CD4-positive, alpha-beta T cell treated with Interleukin-21 for 1 hour (primary cell): ENCODE measurements at regions not wholly inside any gene's neighbourhood (a gene's known extent, or its start where the extent isn't known, plus 50 kb on each side); places are given as distances from the start of the nearest gene placed in this dataset.
A peak's percentile ranks its signal among the peaks of the same experiment; 100 is the strongest.
"Not testable (repeated sequence)": the region's sequence is repeated elsewhere in the genome, so short reads cannot be mapped to it uniquely, and the experiment has no call there.

ENCODE experiments used
- DNase-seq: peaks from one replicate; pipeline ENCODE4 v3.0.0-alpha.2; 2020

DNA sequence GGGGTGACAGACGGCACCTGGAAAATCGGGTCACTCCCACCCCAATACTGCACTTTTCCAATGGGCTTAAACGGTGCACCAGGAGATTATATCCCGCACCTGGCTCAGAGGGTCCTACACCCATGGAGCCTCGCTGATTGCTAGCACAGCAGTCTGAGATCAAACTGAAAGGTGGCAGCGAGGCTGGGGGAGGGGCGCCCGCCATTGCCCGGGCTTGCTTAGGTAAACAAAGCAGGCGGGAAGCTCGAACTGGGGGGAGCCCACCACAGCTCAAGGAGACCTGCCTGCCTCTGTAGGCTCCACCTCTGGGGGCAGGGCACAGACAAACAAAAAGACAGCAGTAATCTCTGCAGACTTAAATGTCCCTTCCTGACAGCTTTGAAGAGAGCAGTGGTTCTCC lies 208.1 kb downstream of the SLC38A4 start:
- not testable (repeated sequence) for DNase-seq

DNA sequence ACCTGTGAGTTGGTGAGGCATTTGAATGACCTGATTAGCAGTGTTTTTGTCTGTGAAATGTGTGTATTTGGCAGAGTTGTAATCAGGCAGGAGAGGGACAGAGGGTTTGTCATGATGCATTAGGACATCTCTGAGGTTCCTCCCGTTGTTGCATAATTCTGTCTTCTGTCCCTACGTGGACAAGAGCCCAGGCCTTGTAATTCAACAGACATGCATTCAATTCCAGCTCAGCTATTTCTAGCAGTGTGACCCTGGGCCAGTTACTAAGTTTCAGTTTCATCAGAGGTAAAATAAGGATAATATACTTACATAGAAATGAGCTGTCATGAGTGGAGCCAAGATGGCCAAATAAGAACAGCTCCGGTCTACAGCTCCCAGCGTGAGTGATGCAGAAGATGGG lies 208.6 kb downstream of the SLC38A4 start:
- no peak for DNase-seq

DNA sequence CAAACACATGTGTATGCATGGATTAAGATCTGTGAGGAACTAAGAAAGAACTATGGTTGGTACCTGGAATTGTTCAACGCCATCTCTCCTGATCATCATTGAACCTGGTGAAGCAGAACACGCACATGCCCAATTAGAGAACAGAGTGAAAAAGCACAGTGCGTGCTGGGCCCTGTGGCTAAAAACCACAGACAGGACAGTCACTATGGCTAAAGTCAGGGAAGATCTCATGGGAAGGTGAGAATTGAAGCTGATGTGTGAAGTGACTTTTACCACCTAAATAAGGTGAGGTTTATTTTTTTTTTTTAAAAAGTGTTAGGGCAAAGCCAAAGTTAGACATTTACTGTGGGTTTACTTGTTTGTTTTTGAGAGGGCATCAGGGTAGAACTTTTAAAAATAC lies 215.0 kb downstream of the SLC38A4 start:
- DNase-seq = no peak

DNA sequence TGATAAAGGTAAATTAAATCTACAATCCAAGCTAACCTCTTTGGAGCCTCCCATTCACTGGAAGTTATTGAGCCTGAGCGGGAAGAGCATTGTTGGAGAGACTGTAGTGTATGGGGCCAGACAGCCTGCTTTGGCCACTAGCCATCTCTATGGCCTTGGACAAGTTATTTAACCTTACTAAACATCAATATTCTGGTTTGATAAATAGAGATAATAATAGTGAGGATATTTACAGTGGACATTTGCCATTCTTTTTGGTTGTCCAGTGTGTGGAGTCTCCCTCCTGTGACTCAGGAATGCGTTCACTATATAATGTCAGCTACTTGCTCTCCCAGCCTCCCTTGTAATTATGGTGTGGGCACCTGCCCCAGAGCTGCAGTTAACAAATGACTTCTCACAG lies 216.1 kb downstream of the SLC38A4 start:
- DNase-seq = no peak

DNA sequence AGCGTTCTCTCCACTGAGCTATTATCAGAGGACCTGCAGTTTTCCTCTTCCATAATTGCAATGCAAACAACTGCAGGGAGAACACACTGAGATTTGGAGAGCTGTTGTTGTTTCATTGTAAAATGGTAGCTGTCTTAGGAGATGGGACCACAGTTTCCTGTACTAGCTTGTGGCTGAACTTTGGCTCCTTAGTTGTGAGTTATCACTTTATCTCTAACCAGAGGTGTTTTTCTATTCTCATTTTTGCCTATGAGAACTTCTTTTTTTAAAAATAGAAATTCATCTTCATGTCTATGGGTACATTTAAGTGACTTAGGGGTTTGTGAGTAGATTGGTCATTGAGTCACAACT lies 216.5 kb downstream of the SLC38A4 start:
- DNase-seq = peak; percentile 27

DNA sequence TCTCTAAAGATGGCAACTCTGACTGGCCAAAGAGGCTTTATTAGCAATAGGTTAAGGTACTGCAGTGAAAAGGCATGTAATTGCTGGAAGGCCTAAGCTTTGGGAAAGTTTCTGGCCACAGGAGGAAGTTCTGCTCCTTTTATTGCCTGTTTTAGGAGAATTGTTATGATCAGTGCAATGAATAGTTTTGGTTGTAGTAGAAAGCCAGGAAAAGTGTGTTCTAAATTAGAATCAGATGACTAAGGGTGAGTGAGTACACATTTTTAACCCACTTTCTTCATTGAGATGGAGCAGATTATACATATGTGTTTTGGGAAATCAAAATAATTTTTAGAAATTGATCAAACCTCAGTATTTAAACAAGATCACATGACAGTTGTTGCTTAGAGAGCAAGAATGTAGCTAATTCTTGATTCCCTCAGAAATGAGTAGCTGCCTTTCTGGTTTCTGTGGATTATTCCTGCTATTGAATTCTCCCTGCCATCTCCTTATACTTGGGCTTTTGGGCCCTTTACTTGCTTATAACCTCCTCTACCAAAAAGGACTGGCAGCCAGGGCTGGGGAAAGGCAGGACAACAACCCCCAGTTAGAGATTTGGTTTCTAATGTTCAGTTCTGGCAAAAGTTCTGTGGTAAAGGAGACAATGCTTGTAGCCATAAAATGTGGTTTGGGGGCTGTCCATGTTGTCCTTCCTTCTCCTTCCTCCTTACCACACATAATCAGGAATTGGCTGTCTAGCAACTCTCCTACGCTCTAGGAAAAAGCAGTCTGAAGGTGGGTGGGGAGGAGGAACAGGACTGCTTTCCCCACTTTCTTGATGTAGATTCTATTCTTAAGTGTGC lies 217.1 kb downstream of the SLC38A4 start:
- DNase-seq = no peak

DNA sequence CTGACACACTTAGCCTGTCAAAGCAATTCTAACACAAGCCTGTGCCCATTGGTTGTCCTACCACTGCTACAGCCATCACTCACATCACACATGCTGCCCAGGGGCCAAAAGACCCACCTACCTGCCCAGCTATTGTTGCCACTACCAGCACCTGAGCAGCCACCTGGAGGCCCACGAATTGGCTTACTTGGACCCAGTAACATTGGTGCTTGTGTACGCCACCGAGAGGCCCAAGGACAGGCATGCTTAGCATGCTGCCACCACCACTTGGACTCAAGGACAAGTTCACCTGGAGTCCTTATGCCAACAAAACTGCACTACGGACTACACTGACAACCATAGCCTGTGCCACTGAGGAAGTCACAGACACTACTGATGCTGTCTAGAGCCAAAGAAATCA lies 221.1 kb downstream of the SLC38A4 start:
- DNase-seq = no peak

DNA sequence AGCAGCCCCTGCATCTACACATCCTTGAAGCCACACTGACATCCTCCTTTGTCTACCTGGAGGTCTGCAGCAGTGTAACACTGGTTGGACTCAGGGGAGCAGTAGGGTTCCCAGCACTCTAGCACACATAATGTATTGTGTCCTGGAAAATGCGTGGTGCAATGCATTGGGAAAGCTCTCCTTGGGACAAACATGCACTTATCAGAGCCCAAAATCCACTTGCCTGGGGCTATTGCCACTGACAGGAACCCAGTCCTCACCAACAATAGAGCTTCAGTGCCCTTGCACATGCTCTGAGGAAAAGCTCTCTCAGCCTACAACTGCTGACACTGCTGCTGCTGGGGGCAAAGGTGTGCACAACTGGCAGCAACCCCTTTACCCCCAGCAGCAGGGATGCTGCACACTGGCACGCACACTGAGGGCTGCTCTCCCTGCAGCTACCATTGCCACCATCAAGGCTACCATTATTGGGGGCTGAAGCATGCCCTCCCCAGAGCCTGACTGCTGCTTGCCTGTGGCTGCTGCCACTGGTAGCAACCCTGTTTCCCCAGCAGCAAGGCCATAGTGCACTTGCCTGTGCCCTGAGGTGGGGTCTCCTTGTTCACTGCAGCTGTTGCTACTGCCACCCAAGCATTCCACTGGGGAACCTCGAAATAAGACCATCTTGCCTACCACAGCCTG lies 221.9 kb downstream of the SLC38A4 start:
- DNase-seq = no peak

DNA sequence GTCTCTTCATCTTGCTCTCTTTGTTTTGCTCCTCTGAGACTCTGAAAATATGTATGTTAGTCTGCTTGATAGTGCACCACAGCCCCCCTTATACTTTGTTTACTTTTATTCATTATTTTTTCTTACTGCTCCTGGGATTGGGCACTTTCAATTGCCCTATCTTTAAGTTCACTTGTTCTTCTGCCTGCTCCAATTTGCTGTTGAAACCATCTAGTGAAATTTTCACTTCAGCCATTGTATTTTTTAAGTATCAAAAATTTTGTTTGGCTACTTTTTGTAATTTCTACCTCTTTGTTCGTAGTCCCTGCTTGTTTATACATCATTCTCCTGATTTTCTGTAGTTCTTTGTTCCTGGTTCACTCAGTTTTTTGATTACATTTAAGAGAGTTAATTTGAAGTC lies 223.3 kb downstream of the SLC38A4 start:
- no peak for DNase-seq

DNA sequence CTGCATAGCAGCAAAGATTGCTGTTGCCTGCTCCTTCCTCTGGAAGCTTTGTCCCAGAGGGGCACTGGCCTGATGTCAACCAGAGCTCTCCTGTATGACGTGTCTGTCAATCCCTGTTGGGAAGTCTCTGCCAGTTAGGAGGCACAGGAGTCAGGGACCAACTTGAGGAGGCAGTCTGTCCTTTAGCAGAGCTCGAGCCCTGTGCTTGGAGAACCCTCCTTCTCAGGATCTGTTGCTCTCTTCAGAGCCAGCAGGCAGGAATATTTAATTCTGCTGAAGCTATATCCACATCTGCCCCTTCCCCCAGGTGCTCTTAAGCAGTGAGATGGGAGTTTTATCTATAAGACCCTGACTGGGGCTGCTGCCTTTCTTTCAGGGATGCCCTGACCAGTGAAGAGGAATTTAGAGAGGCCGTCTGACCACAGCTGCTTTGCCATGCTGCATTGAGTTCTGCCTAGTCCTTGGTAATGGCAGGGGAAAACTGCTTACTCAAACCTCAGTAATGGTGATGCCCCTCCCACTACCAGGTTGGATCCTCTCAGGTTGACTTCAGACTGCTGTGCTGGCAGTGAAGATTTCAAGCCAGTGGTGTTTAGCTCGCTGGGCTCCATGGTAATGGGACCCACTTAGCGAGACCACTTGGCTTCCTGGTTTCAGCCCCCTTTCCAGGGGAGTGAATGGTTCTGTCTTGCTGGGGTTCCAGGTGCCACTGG lies 218.6 kb upstream of the SLC38A2 start:
- no peak for DNase-seq

DNA sequence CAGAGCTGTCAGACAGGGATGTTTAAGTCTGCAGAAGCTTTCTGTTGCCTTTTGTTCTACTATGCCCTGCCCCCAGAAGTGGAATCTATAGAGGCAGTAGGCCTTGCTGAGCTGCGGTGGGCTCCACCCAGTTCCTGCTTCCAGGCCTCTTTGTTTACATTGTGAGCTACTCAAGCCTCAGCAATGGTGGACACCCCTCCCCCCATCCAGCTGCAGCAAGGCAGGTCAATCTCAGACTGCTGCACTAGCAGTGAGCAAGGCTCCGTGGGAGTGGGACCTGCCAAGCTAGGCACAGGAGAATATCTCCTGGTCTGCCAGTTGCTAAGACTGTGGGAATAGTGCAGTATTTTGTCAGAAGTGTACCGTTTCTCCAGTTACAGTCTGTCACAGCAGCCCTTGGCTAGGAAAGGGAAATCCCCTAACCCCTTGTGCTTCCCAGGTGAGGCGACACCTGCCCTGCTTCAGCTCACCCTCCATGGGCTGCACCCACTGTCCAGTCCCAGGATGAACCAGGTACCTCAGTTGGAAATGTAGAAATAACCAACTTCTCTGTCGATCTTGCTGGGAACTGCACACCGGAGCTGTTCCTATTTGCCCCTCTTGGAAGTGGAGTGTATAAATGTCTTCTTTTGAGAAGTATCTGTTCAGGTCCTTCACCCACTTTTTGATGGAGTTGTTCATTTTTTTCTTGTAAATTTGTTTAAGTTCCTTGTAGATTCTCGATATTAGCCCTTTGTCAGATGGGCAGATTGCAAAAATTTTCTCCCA lies 213.5 kb upstream of the SLC38A2 start:
- peak; percentile 48 for DNase-seq

DNA sequence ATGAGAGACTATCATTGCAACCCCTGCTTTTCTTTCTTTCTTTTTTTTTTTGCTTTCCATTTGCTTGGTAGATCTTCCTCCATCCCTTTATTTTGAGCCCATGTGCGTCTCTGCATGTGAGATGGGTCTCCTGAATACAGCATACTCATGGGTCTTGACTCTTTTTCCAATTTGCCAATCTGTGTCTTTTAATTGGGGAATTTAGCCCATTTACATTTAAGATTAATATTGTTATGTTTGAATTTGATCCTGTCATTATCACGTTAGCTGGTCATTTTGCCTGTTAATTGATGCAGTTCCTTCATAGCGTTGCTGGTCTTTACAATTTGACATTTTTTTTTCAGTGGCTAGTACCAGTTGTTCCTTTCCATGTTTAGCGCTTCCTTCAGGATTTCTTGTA lies 211.5 kb upstream of the SLC38A2 start:
- DNase-seq = not testable (repeated sequence)

DNA sequence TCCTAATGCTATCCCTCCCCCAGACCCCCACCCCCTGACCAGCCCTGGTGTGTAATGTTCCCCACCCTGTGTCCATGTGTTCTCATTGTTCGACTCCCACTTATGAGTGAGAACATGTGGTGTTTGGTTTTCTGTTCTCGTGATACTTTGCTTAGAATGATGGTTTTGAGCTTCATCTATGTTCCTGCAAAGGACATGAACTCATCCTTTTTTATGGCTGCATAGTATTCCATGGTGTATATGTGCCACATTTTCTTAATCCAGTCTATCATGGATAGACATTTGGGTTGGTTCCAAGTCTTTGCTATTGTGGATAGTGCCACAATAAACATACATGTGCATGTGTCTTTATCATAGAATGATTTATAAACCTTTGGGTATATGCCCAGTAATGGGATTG lies 209.4 kb upstream of the SLC38A2 start:
- DNase-seq = not testable (repeated sequence)

DNA sequence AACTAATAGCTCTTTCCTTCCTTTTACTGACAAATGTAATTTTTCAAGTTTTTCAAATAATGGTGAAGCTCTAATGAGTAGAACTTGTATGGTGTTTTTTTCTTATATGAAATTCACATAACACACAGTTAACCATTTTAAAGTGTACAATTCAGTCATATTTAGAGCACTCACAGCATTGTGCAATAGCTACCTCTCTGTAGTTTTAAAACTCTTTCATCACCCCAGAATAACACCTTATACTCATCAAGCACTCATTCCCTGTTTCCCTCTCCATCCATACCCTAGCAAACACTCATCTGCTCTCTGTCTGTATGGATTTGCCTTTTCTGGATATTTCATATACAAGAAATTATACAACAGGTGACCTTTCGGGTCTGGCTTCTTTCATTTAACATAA lies 207.9 kb upstream of the SLC38A2 start:
- DNase-seq = no peak

DNA sequence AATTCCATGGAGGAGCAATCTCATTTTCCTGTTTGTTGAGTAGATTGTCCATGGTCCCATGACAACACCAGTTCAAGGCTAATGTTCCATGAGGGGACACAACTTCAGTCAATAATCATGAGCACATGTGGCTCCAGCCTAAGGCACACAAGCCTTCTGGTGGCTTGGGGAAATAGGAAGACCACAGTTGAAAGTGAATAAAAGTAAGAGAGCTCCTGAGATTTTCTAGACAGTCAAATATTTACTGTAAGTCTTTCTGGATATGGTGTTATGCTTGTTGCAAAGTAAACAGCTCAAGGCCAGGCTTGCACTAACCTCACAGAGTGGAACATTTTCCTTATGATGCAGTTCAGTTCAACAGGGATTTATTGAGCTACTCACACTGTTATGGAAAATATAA lies 206.9 kb upstream of the SLC38A2 start:
- no peak for DNase-seq

DNA sequence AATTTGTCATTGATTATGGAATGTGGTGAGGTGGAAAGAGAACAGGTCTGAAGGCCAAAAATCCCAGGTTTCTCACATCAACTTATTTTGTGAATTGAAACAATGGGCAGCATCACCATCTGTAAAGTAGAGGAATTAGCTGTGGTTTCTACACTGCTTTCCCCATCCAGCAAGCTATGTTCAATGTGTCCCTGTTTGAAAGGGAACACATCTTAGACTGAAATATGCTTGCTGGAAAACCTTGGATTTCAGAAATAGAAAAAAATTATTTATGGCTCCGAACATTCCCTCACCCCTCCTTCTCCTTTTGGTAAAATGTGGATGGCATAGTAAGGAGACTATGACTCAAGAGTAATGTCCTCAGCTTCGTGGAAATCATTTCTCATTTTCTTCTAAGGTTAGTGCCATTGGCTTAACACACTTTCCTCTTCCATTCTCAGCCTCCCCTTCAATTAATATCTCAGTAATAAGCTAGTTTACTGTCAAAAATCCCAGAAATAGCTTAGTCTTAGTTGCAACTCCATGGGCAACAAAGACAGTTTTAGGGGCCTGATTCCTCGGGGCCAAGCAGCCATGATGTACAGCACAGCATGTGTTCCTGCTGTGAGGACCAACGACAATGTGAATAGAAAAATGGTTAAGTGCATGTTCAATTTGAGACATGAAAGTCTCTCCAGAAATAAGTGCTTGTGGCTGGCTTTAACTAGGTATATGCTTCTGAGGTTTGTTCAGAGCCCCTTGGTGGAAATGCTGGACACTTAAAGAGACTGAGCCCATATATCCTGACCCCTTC lies 205.8 kb upstream of the SLC38A2 start:
- no peak for DNase-seq

DNA sequence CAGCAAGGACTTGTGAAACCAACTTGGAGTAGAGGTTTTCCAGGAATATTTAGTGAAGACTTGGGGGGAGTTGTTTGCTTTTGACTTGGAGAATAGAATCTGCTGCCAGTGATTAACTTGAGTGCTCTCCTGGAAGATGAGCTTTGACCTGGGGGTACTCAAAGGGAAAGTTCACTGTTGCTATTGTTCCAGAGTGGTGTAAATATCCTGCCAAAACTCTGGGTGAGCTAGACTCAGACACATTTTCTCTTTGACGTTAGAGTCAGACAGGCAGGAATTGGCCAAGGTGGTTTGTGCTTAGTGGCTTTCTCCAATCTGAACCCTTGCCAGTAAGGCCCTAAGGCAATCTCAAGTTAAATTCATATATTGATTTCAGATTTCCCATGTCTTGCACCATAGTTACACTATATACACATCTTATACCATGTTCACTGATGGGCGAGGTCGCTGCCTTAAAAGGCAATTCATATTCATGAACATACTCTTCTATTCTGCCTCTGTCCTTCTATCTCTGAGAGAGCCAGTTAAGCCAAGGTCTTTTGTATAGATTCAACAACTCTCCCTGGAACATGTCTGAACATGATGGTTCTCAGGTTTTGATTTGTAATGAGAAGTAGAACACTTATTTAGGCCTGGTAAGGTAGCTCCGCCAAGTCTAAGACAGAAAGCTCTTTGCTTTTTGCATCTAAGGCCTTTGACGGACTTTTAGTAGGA lies 204.6 kb upstream of the SLC38A2 start:
- no peak for DNase-seq

DNA sequence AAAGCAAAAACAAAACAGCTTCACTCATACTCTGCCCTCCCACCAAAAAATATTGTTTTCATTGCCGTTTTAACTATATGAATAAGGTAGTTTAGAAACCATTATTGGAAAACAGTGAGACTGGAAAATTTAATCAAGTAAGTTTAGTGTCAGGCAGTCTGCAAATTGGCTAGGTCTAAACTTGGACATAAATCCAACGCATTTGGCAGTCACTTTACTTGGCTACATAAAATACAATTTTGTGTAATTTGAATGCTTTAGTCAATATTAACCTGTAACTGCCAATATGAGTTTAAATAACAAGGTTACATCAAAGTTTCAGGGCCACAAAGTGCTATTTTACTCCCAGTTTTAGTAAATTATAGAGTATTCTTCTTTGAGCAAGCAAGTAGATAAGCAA lies 202.3 kb upstream of the SLC38A2 start:
- DNase-seq = no peak

DNA sequence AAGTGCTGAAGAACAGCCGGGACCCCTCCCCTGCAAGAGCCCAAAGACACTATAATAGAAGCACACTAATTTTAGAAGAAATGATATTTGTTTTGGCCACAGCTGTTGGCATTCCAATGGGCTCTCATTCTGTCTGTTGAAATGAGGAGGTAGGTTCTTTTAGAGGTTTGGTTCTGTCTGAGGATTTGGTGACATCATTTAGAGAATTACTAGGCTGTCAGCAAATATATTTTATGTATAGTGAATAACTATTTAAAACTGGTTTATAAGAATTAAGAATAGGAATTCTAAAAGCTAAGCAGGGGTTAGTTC lies 200.7 kb upstream of the SLC38A2 start:
- DNase-seq = no peak

DNA sequence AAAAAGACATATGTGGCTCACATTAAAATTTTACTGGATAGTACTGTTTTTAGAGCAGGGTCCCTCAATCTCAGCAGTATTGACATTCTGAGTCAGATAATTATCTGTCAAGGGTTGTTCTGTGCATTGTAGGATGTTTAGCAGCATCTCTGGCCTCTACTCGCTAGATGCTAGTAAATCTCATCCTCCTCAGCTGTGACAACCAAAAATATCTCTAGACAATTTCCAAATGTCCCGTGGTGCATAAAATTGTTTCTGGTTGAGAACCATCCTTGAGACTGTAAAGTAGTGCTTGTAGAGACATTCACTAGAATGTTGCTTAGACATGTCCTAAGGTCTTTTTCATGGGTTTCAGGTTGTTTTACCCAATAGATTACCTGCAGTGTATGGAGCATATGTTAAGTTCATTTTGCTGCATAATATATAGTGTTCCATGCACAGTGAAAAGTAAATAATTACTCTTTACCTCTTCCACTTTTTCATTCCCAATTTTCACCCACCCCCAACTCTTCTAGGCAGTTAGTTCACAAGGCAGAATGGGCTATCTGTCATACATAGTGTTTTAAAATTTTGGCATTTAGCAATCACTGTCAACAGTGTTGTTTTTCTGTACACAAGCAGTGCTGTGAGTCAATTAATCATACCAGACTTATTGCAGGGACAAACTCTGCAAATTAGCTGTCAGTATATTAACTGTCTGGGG lies 200.2 kb upstream of the SLC38A2 start:
- DNase-seq = no peak

DNA sequence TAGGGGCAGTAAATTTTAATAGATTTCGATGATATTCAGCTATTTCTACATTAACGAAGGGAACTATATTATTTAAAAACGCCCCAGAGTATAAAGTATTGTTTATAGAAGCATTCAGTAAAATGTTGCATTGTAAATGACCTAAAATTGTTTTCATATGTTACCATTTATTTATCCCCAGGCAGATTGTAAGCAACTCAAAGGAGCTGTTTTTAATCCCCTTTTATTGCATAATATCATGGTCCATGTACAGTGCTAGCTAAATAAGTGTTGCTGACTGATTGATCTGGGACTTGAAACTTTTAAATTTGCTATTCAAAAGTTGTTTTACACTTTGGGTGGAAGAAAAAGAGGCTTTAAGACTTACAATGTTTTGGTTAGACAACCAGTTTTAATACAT lies 199.0 kb upstream of the SLC38A2 start:
- DNase-seq = no peak
